SK-N-SH (cell line): ENCODE measurements at regions not wholly inside any gene's neighbourhood (a gene's known extent, or its start where the extent isn't known, plus 50 kb on each side); places are given as distances from the start of the nearest gene placed in this dataset.

Experiments
- CTCF ChIA-PET: fragments of 300-600, 350-600 bp; formaldehyde crosslinking; extraction: SDS; loops from one replicate; lab custom pipeline; 2021; lab: Yijun Ruan, JAX
- POLR2A ChIA-PET: fragments of 350-600 bp; sonication (Branson Sonifier 250); formaldehyde crosslinking; extraction: SDS; loops from one replicate; lab custom pipeline; 2020; ENCODE audit warnings: antibody characterized with exemption, inconsistent platforms; lab: Yijun Ruan, JAX
- DNase-seq: peaks from one replicate; pipeline ENCODE4 v3.0.0; 2012
- H2AFZ ChIP-seq: fragments of 200-600 bp; sonication (generic); 2 replicates; pipeline ENCODE4 v1.8.1; 2016; ENCODE audit warnings: antibody characterized with exemption, mild to moderate bottlenecking, low read depth
- H3F3A ChIP-seq: fragments of 200-600 bp; sonication (generic); replicated peaks from 2 replicates; pipeline ENCODE3; 2016; ENCODE audit warnings: antibody characterized with exemption, mild to moderate bottlenecking; ENCODE audit not compliant: insufficient read depth
- H3K27ac ChIP-seq, 2 experiments: fragments of 200-500 bp in 1 of 2; fragments of 200-600 bp in 1 of 2; sonication (Bioruptor generic) in 1 of 2; sonication (generic), shearing (Covaris generic) in 1 of 2; 2 replicates each; pipeline versions ENCODE4 v1.5.1 to v1.6.1; 2014 to 2016; ENCODE audit warnings: low read depth in 2 of 2, inconsistent platforms in 1 of 2, low read length in 1 of 2, mild to moderate bottlenecking in 1 of 2, mixed read lengths in 1 of 2
- H3K27me3 ChIP-seq: fragments of 200-600 bp; sonication (generic), shearing (Covaris generic); 2 replicates; pipeline ENCODE4 v1.6.1; 2016; ENCODE audit warnings: mixed run types; ENCODE audit not compliant: insufficient read depth
- H3K36me3 ChIP-seq, 2 experiments: fragments of 200-500 bp in 1 of 2; fragments of 200-600 bp in 1 of 2; sonication (Bioruptor generic) in 1 of 2; sonication (generic) in 1 of 2; replicated peaks in 1 of 2; 2 replicates each; pipeline versions ENCODE3 to v1.5.1; 2014 to 2016; ENCODE audit warnings: low read length in 1 of 2, mild to moderate bottlenecking in 1 of 2; ENCODE audit not compliant: insufficient read depth in 2 of 2, control insufficient read depth in 1 of 2
- H3K4me1 ChIP-seq, 2 experiments: fragments of 200-500 bp in 1 of 2; fragments of 200-600 bp in 1 of 2; sonication (Bioruptor generic) in 1 of 2; sonication (generic), shearing (Covaris generic) in 1 of 2; 2 replicates each; pipeline versions ENCODE4 v1.5.1 to v1.6.1; 2014 to 2016; ENCODE audit warnings: low read depth in 1 of 2, low read length in 1 of 2, mixed run types in 1 of 2; ENCODE audit not compliant: insufficient read depth in 2 of 2, control insufficient read depth in 1 of 2
- H3K4me2 ChIP-seq: fragments of 200-600 bp; sonication (generic), shearing (Covaris generic); 2 replicates; pipeline ENCODE4 v1.6.1; 2017; ENCODE audit warnings: mixed run types
- H3K4me3 ChIP-seq, 2 experiments: fragments of 200-500 bp in 1 of 2; fragments of 200-600 bp in 1 of 2; sonication (Bioruptor generic) in 1 of 2; sonication (generic), shearing (Covaris generic) in 1 of 2; 2 replicates each; pipeline versions ENCODE4 v1.5.1 to v1.8.1; 2014 to 2016; ENCODE audit warnings: low read depth in 2 of 2, inconsistent platforms in 1 of 2, low read length in 1 of 2, mild to moderate bottlenecking in 1 of 2, mixed read lengths in 1 of 2, moderate library complexity in 1 of 2
- H3K79me2 ChIP-seq: fragments of 200-600 bp; sonication (generic); 2 replicates; pipeline ENCODE4 v1.8.1; 2017; ENCODE audit warnings: mild to moderate bottlenecking; ENCODE audit not compliant: insufficient read depth
- H3K9ac ChIP-seq: fragments of 200-600 bp; sonication (generic); 2 replicates; pipeline ENCODE4 v1.6.1; 2017; ENCODE audit warnings: mixed run types
- H3K9me2 ChIP-seq: fragments of 200-600 bp; sonication (generic); 2 replicates; pipeline ENCODE4 v1.6.1; 2017; ENCODE audit warnings: mixed run types
- H3K9me3 ChIP-seq: fragments of 200-600 bp; sonication (generic); 2 replicates; pipeline ENCODE4 v1.6.1; 2017; ENCODE audit warnings: mixed run types, mild to moderate bottlenecking, moderate library complexity
- H4K20me1 ChIP-seq: fragments of 200-600 bp; sonication (generic); 2 replicates; pipeline ENCODE4 v1.6.1; 2017; ENCODE audit warnings: mild to moderate bottlenecking, mixed run types; ENCODE audit not compliant: insufficient read depth
- CHD2 ChIP-seq: fragments of 150-350 bp; IDR thresholded peaks from 2 replicates; pipeline ENCODE4 v1.6.1; 2018; ENCODE audit warnings: low read length; ENCODE audit not compliant: partially characterized antibody
- EP300 ChIP-seq, 2 experiments: IDR thresholded peaks; 2 replicates each; pipeline versions ENCODE4 v1.4.0 to v1.6.1; 2012; ENCODE audit warnings: borderline replicate concordance in 1 of 2, low read depth in 1 of 2, low read length in 1 of 2
- FOXJ3 ChIP-seq: sonication (generic); formaldehyde crosslinking; IDR thresholded peaks from 2 replicates; pipeline ENCODE4 v1.5.1; 2020; ENCODE audit warnings: mild to moderate bottlenecking, missing genetic modification reagents
- FOXM1 ChIP-seq: IDR thresholded peaks from 2 replicates; pipeline ENCODE4 v1.4.0; 2012; ENCODE audit warnings: low read depth, mild to moderate bottlenecking
- GABPA ChIP-seq: IDR thresholded peaks from 2 replicates; pipeline ENCODE4 v1.4.0; 2012; ENCODE audit warnings: low read depth, mild to moderate bottlenecking
- GATA2 ChIP-seq: sonication (generic); formaldehyde crosslinking; IDR thresholded peaks from 2 replicates; pipeline ENCODE4 v1.5.0; 2020; ENCODE audit warnings: mild to moderate bottlenecking, missing genetic modification reagents
- MEF2A ChIP-seq: IDR thresholded peaks from 2 replicates; pipeline ENCODE4 v1.4.0; 2012; ENCODE audit warnings: low read depth, borderline replicate concordance
- MXI1 ChIP-seq: IDR thresholded peaks from 2 replicates; pipeline ENCODE4 v1.6.1; 2012; ENCODE audit warnings: mild to moderate bottlenecking, low read depth, low read length, improper control_type of control experiment
- NFIC ChIP-seq: IDR thresholded peaks from 2 replicates; pipeline ENCODE4 v1.4.0; 2012; ENCODE audit warnings: borderline replicate concordance
- NRF1 ChIP-seq: IDR thresholded peaks from 2 replicates; pipeline ENCODE4 v1.6.1; 2012; ENCODE audit warnings: low read depth, mild to moderate bottlenecking, low read length
- PBX3 ChIP-seq: IDR thresholded peaks from 2 replicates; pipeline ENCODE4; 2012
- RAD21 ChIP-seq: IDR thresholded peaks from 2 replicates; pipeline ENCODE4 v1.6.1; 2012; ENCODE audit warnings: mild to moderate bottlenecking, low read length
- REST ChIP-seq: IDR thresholded peaks from 2 replicates; pipeline ENCODE4 v1.6.1; 2012; ENCODE audit warnings: mild to moderate bottlenecking, low read depth, low read length, moderate library complexity
- RFX5 ChIP-seq: IDR thresholded peaks from 2 replicates; pipeline ENCODE4 v1.6.1; 2012; ENCODE audit warnings: mild to moderate bottlenecking, improper control_type of control experiment, low read length
- RXRA ChIP-seq: IDR thresholded peaks from 2 replicates; pipeline ENCODE4 v1.4.0; 2012; ENCODE audit warnings: low read depth, mild to moderate bottlenecking, borderline replicate concordance
- SIN3A ChIP-seq: IDR thresholded peaks from 2 replicates; pipeline ENCODE4 v1.6.1; 2012; ENCODE audit warnings: low read depth, mild to moderate bottlenecking, low read length, moderate library complexity, borderline replicate concordance
- TCF12 ChIP-seq: IDR thresholded peaks from 2 replicates; pipeline ENCODE4 v1.4.0; 2012
- TEAD4 ChIP-seq: IDR thresholded peaks from 2 replicates; pipeline ENCODE4 v1.4.0; 2012; ENCODE audit warnings: mild to moderate bottlenecking, borderline replicate concordance; ENCODE audit not compliant: insufficient read depth
- USF2 ChIP-seq: fragments of 150-350 bp; IDR thresholded peaks from 2 replicates; pipeline ENCODE4 v1.6.1; 2017; ENCODE audit warnings: antibody characterized with exemption, low read length, low read depth, borderline replicate concordance
- YY1 ChIP-seq: IDR thresholded peaks from 2 replicates; pipeline ENCODE4 v1.4.0; 2012; ENCODE audit warnings: low read depth, mild to moderate bottlenecking
- WGBS: methylation state at CpG from one replicate; pipeline ENCODE4 v1.1.6; 2017; ENCODE audit warnings: low lambda C conversion rate; 5-methylcytosine and 5-hydroxymethylcytosine counted together

- Histone ChIP-seq H3K4me3 (no peak overlapping the region), H3K9me3 (no peaks in the 10 kb centered on the region)
- TF ChIP-seq GABPA (no peak), TEAD4 (no peak), FOXM1 (no peak), YY1 (no peak), PBX3 (no peak), NFIC (no peak), GATA2 (CRISPR knock-in tag) (no peak), USF2 (no peak), SIN3A (no peak), MEF2A (no peak), REST (no peak), TCF12 (no peak), MXI1 (no peak), FOXJ3 (CRISPR knock-in tag) (no peak), EP300 (IDR thresholded peaks at IDR 0.05; ENCODE audit: borderline replicate concordance in 1 of 2, low read depth in 1 of 2, low read length in 1 of 2) (no peak), NRF1 (no peak), CHD2 (no peak), RFX5 (no peak), RAD21 (no peak), RXRA (no peak)
- TF ChIP-seq, all 33 proteins: peak for 0
- POLR2A ChIA-PET, result no interaction called here
- no peak for DNase-seq
- H3K27ac ChIP-seq, result no peak overlapping the region
- no peaks in the 10 kb centered on the region for H3K36me3 ChIP-seq
- H3K9ac ChIP-seq, result no peak overlapping the region
- CTCF ChIA-PET, result interaction anchor here (0.9 to 1.9 kb wide), 2 partner anchors 19 to 468 kb away, joined by 3 to 5 read pairs; no protein-coding TSS in a partner anchor
- peaks cover 16% of the 10 kb centered on the region for H3K27me3 ChIP-seq
- H3F3A ChIP-seq, result no peaks in the 10 kb centered on the region
- WGBS, result 21% methylated on average over 12 of the region's 12 CpGs
- H3K4me2 ChIP-seq, result no peak overlapping the region
- H2AFZ ChIP-seq, result no peak overlapping the region
- H3K4me1 ChIP-seq, result 0 out of 4 replicates have a peak, but pooled peaks cover 0 to 1% of the 10 kb centered on the region in 2 experiments
- no peaks in the 10 kb centered on the region for H3K79me2 ChIP-seq
- no peaks in the 10 kb centered on the region for H4K20me1 ChIP-seq
- H3K9me2 ChIP-seq, result no peaks in the 10 kb centered on the region
Observed at GRCh38 chr11:31865606-31866300, 54.6 kb upstream of the PAX6 start.
